ENCODE measurements at regions not wholly inside any gene's neighbourhood (a gene's known extent, or its start where the extent isn't known, plus 50 kb on each side); places are given as distances from the start of the nearest gene placed in this dataset.

DNA sequence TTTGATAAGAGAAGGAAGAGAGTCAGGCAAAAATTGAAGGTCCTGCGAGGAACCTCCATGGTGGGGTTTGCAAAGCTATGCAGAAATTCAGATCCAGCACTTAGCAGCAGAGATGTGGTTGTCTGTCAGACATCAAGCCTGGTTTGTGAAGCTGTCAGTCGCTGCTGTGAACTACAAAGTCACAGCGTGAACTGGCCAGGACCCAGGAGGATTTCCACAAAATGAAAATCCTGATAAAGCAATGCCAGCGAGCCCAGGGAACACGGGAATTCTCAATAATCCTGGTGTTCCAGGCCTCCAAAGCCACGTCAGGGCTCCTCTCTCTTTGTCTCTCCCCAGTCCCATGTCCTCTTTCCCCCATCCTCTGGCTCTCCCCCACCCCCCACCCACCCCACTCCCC lies 296.9 kb upstream of the GADL1 start:
- H3K79me2 ChIP-seq (ENCODE audit: control insufficient read depth, insufficient read depth, low read length), result no peaks in the 10 kb centered on the region
- dilution Hi-C loops (cut with MboI; ENCODE audit: extremely low pct_ligation_motif_present, low sequenced_read_pairs), result no loop called here
- H3K27ac ChIP-seq (ENCODE audit: control insufficient read depth, insufficient read depth, low read length), result no peak overlapping the region
- no peak for TF ChIP-seq EZH2 (IDR thresholded peaks at IDR 0.05; ENCODE audit: low read length)
- no peak for TF ChIP-seq CTCF (optimal IDR thresholded peaks at IDR 0.05 in 1 of 3, IDR thresholded peaks at IDR 0.05 in 1 of 3, conservative IDR thresholded peaks at IDR 0.05 in 1 of 3; ENCODE audit: extremely low read depth in 1 of 3, insufficient read depth in 2 of 3, low read length in 3 of 3)
- no peaks in the 10 kb centered on the region for H3K27me3 ChIP-seq (ENCODE audit: control insufficient read depth, extremely low read depth, insufficient read depth, low read length)
- no peaks in the 10 kb centered on the region for H3K36me3 ChIP-seq (ENCODE audit: control insufficient read depth in 2 of 2, extremely low read depth in 1 of 2, insufficient read depth in 2 of 2, low read length in 2 of 2)
- no peaks in the 10 kb centered on the region for H3K9me1 ChIP-seq (ENCODE audit: control insufficient read depth, extremely low read depth, insufficient read depth, low read length)
- DNase-seq (ENCODE audit: low read depth, low spot score), result no peak
- H3K4me3 ChIP-seq (ENCODE audit: control insufficient read depth in 2 of 3, extremely low read depth in 1 of 3, insufficient read depth in 2 of 3, low read depth in 1 of 3, low read length in 3 of 3), result no peak overlapping the region
- H3K9me3 ChIP-seq (ENCODE audit: control insufficient read depth, low read depth, low read length), result no peaks in the 10 kb centered on the region
- no peak overlapping the region for H3K4me2 ChIP-seq (ENCODE audit: control insufficient read depth, extremely low read depth, insufficient read depth, low read depth, low read length)
- FAIRE-seq, result no peak
- H4K20me1 ChIP-seq (ENCODE audit: control insufficient read depth, extremely low read depth, insufficient read depth, low read length), result no peaks in the 10 kb centered on the region
- peaks cover 4% of the 10 kb centered on the region for H3K4me1 ChIP-seq (ENCODE audit: control insufficient read depth, extremely low read depth, insufficient read depth, low read length)
- H2AFZ ChIP-seq (ENCODE audit: control insufficient read depth, low read length), result no peak overlapping the region
- no peak overlapping the region for H3K9ac ChIP-seq (ENCODE audit: control insufficient read depth, extremely low read depth, insufficient read depth, low read length)

DNA sequence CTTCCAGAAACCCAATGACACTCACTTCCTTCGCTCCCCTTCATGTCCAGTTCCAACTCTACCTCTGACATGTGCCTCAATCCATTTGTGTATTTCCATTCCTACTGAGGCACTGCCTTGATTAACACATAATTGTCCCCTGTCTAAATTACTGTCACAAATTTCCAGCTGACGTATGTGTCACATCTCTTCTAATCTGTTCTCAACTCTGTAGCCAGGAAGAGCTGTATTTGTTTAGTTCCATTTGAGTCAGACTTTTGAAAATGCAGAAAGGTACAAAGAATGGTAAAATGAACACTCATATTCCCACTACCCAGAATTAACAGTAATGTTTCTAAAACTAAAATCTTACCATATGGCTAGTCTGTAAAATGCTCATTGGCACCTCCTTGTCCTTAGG lies 299.0 kb upstream of the GADL1 start:
- no peaks in the 10 kb centered on the region for H3K79me2 ChIP-seq (ENCODE audit: control insufficient read depth, insufficient read depth, low read length)
- H3K27me3 ChIP-seq (ENCODE audit: control insufficient read depth, extremely low read depth, insufficient read depth, low read length), result no peaks in the 10 kb centered on the region
- H3K4me2 ChIP-seq (ENCODE audit: control insufficient read depth, extremely low read depth, insufficient read depth, low read depth, low read length), result no peak overlapping the region
- H4K20me1 ChIP-seq (ENCODE audit: control insufficient read depth, extremely low read depth, insufficient read depth, low read length), result no peaks in the 10 kb centered on the region
- dilution Hi-C loops (cut with MboI; ENCODE audit: extremely low pct_ligation_motif_present, low sequenced_read_pairs), result no loop called here
- DNase-seq (ENCODE audit: low read depth, low spot score) (no peak), FAIRE-seq (peak; percentile 46)
- no peaks in the 10 kb centered on the region for H3K9me3 ChIP-seq (ENCODE audit: control insufficient read depth, low read depth, low read length)
- peaks cover 23% of the 10 kb centered on the region for H3K4me1 ChIP-seq (ENCODE audit: control insufficient read depth, extremely low read depth, insufficient read depth, low read length)
- H3K9ac ChIP-seq (ENCODE audit: control insufficient read depth, extremely low read depth, insufficient read depth, low read length), result no peak overlapping the region
- no peak overlapping the region for H3K4me3 ChIP-seq (ENCODE audit: control insufficient read depth in 2 of 3, extremely low read depth in 1 of 3, insufficient read depth in 2 of 3, low read depth in 1 of 3, low read length in 3 of 3)
- no peak overlapping the region for H2AFZ ChIP-seq (ENCODE audit: control insufficient read depth, low read length)
- no peak overlapping the region for H3K27ac ChIP-seq (ENCODE audit: control insufficient read depth, insufficient read depth, low read length)
- TF ChIP-seq CTCF (optimal IDR thresholded peaks at IDR 0.05 in 1 of 3, IDR thresholded peaks at IDR 0.05 in 1 of 3, conservative IDR thresholded peaks at IDR 0.05 in 1 of 3; ENCODE audit: extremely low read depth in 1 of 3, insufficient read depth in 2 of 3, low read length in 3 of 3) (no peak), EZH2 (IDR thresholded peaks at IDR 0.05; ENCODE audit: low read length) (no peak)
- no peaks in the 10 kb centered on the region for H3K9me1 ChIP-seq (ENCODE audit: control insufficient read depth, extremely low read depth, insufficient read depth, low read length)
- H3K36me3 ChIP-seq (ENCODE audit: control insufficient read depth in 2 of 2, extremely low read depth in 1 of 2, insufficient read depth in 2 of 2, low read length in 2 of 2), result no peaks in the 10 kb centered on the region

Data from keratinocyte (primary cell).